ENCODE measurements at regions not wholly inside any gene's neighbourhood (a gene's known extent, or its start where the extent isn't known, plus 50 kb on each side); places are given as distances from the start of the nearest gene placed in this dataset.

DNA sequence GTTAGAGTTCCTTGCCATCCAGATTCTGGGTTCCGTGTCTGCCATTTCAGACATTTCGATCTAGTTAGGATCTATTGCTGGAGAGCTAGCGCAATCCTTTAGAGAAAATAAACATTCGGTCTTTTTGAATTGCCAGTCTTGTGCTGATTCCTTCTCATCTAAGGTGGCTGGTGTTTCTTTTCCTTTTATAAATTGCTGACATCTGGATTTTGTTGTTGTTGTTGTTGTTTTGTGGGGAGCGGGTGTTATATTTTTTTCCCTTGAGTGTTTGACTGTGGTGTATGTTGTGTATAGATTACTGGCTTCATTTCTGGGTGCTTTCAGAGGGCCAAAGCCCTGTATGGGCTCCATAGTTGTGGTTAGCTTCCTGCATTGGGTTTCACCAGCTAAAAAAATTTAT, 128.5 kb upstream of the LRP1B start:
- Histone ChIP-seq H3K27me3 (replicated peaks in 2 of 5; ENCODE audit: control insufficient read depth in 4 of 5, insufficient read depth in 5 of 5, low read length in 4 of 5) (peaks cover 0 to 36% (median 7%) of the 10 kb centered on the region in 5 experiments), H3K27ac (ENCODE audit: insufficient read depth in 1 of 2, low read depth in 1 of 2, low read length in 2 of 2, poor library complexity in 1 of 2, severe bottlenecking in 2 of 2) (no peak overlapping the region), H3K9me3 (ENCODE audit: control extremely low read depth in 1 of 5, control insufficient read depth in 4 of 5, insufficient read depth in 2 of 5, low read depth in 1 of 5, low read length in 4 of 5) (peaks cover 0 to 19% (median 3%) of the 10 kb centered on the region in 5 experiments), H3K36me3 (ENCODE audit: control insufficient read depth in 4 of 4, insufficient read depth in 4 of 4, low read length in 3 of 4) (no peaks in the 10 kb centered on the region), H3K4me3 (ENCODE audit: control insufficient read depth in 1 of 7, extremely low read depth in 1 of 7, insufficient read depth in 4 of 7, low read depth in 2 of 7, low read length in 6 of 7) (no peak overlapping the region), H3K4me1 (ENCODE audit: control extremely low read depth in 1 of 4, control insufficient read depth in 4 of 4, insufficient read depth in 4 of 4, low read length in 3 of 4) (peaks cover 0 to 4% (median 2%) of the 10 kb centered on the region in 4 experiments)
- WGBS (ENCODE audit: insufficient coverage) = 100% methylated on average over 4 of the region's 5 CpGs
- ChIA-PET CTCF (no interaction called here), POLR2A (interaction anchor here (1.0 kb wide), 1 partner anchor 72 kb away, joined by 3 read pairs; no protein-coding TSS in a partner anchor)
- no peak for DNase-seq

- CTCF ChIA-PET = no interaction called here
- POLR2A ChIA-PET = no interaction called here
- Histone ChIP-seq H3K4me1 (ENCODE audit: control extremely low read depth in 1 of 4, control insufficient read depth in 4 of 4, insufficient read depth in 4 of 4, low read length in 3 of 4) (peaks cover 0 to 11% (median 3%) of the 10 kb centered on the region in 4 experiments), H3K9me3 (ENCODE audit: control extremely low read depth in 1 of 5, control insufficient read depth in 4 of 5, insufficient read depth in 2 of 5, low read depth in 1 of 5, low read length in 4 of 5) (peaks cover 0 to 17% (median 0%) of the 10 kb centered on the region in 5 experiments), H3K27me3 (replicated peaks in 2 of 5; ENCODE audit: control insufficient read depth in 4 of 5, insufficient read depth in 5 of 5, low read length in 4 of 5) (peaks cover 0 to 36% (median 11%) of the 10 kb centered on the region in 5 experiments), H3K4me3 (ENCODE audit: control insufficient read depth in 1 of 7, extremely low read depth in 1 of 7, insufficient read depth in 4 of 7, low read depth in 2 of 7, low read length in 6 of 7) (no peak overlapping the region), H3K36me3 (ENCODE audit: control insufficient read depth in 4 of 4, insufficient read depth in 4 of 4, low read length in 3 of 4) (no peaks in the 10 kb centered on the region), H3K27ac (ENCODE audit: insufficient read depth in 1 of 2, low read depth in 1 of 2, low read length in 2 of 2, poor library complexity in 1 of 2, severe bottlenecking in 2 of 2) (no peak overlapping the region)
- DNase-seq = peak; percentile 32 to 85 (median 83)
- no CpG with 5 or more reads among the region's 1 CpG for WGBS (ENCODE audit: insufficient coverage)
Observed at GRCh38 chr2:142254031-142254430, 123.2 kb upstream of the LRP1B start.

GRCh38 chr2:142241016-142241415, 110.2 kb upstream of the LRP1B start:
- WGBS (ENCODE audit: insufficient coverage) = no CpG with 5 or more reads among the region's 2 CpGs
- Histone ChIP-seq H3K4me3 (ENCODE audit: control insufficient read depth in 1 of 7, extremely low read depth in 1 of 7, insufficient read depth in 4 of 7, low read depth in 2 of 7, low read length in 6 of 7) (no peak overlapping the region), H3K4me1 (ENCODE audit: control extremely low read depth in 1 of 4, control insufficient read depth in 4 of 4, insufficient read depth in 4 of 4, low read length in 3 of 4) (no peaks in the 10 kb centered on the region), H3K36me3 (ENCODE audit: control insufficient read depth in 4 of 4, insufficient read depth in 4 of 4, low read length in 3 of 4) (no peaks in the 10 kb centered on the region), H3K27ac (ENCODE audit: insufficient read depth in 1 of 2, low read depth in 1 of 2, low read length in 2 of 2, poor library complexity in 1 of 2, severe bottlenecking in 2 of 2) (no peak overlapping the region), H3K9me3 (ENCODE audit: control extremely low read depth in 1 of 5, control insufficient read depth in 4 of 5, insufficient read depth in 2 of 5, low read depth in 1 of 5, low read length in 4 of 5) (no peaks in the 10 kb centered on the region), H3K27me3 (replicated peaks in 2 of 5; ENCODE audit: control insufficient read depth in 4 of 5, insufficient read depth in 5 of 5, low read length in 4 of 5) (peaks cover 0 to 2% (median 0%) of the 10 kb centered on the region in 5 experiments)
- CTCF ChIA-PET = no interaction called here
- POLR2A ChIA-PET = no interaction called here
- no peak for DNase-seq

GRCh38 chr2:142236181-142236580, 105.4 kb upstream of the LRP1B start:
- no peak for DNase-seq
- Histone ChIP-seq H3K9me3 (ENCODE audit: control extremely low read depth in 1 of 5, control insufficient read depth in 4 of 5, insufficient read depth in 2 of 5, low read depth in 1 of 5, low read length in 4 of 5) (peaks cover 0 to 2% (median 0%) of the 10 kb centered on the region in 5 experiments), H3K27me3 (replicated peaks in 2 of 5; ENCODE audit: control insufficient read depth in 4 of 5, insufficient read depth in 5 of 5, low read length in 4 of 5) (no peaks in the 10 kb centered on the region), H3K4me3 (ENCODE audit: control insufficient read depth in 1 of 7, extremely low read depth in 1 of 7, insufficient read depth in 4 of 7, low read depth in 2 of 7, low read length in 6 of 7) (no peak overlapping the region), H3K4me1 (ENCODE audit: control extremely low read depth in 1 of 4, control insufficient read depth in 4 of 4, insufficient read depth in 4 of 4, low read length in 3 of 4) (no peaks in the 10 kb centered on the region), H3K36me3 (ENCODE audit: control insufficient read depth in 4 of 4, insufficient read depth in 4 of 4, low read length in 3 of 4) (no peaks in the 10 kb centered on the region), H3K27ac (ENCODE audit: insufficient read depth in 1 of 2, low read depth in 1 of 2, low read length in 2 of 2, poor library complexity in 1 of 2, severe bottlenecking in 2 of 2) (no peak overlapping the region)
- POLR2A ChIA-PET = no interaction called here
- CTCF ChIA-PET = no interaction called here
- no CpG with 5 or more reads among the region's 2 CpGs for WGBS (ENCODE audit: insufficient coverage)

- WGBS (ENCODE audit: insufficient coverage) = 83% methylated on average over 1 of the region's 3 CpGs
- peaks cover 0 to 2% (median 0%) of the 10 kb centered on the region in 5 experiments for H3K9me3 ChIP-seq (ENCODE audit: control extremely low read depth in 1 of 5, control insufficient read depth in 4 of 5, insufficient read depth in 2 of 5, low read depth in 1 of 5, low read length in 4 of 5)
- no peaks in the 10 kb centered on the region for H3K36me3 ChIP-seq (ENCODE audit: control insufficient read depth in 4 of 4, insufficient read depth in 4 of 4, low read length in 3 of 4)
- H3K4me1 ChIP-seq (ENCODE audit: control extremely low read depth in 1 of 4, control insufficient read depth in 4 of 4, insufficient read depth in 4 of 4, low read length in 3 of 4) = no peaks in the 10 kb centered on the region
- CTCF ChIA-PET = no interaction called here
- no peak overlapping the region for H3K4me3 ChIP-seq (ENCODE audit: control insufficient read depth in 1 of 7, extremely low read depth in 1 of 7, insufficient read depth in 4 of 7, low read depth in 2 of 7, low read length in 6 of 7)
- no peaks in the 10 kb centered on the region for H3K27me3 ChIP-seq (replicated peaks in 2 of 5; ENCODE audit: control insufficient read depth in 4 of 5, insufficient read depth in 5 of 5, low read length in 4 of 5)
- POLR2A ChIA-PET = no interaction called here
- H3K27ac ChIP-seq (ENCODE audit: insufficient read depth in 1 of 2, low read depth in 1 of 2, low read length in 2 of 2, poor library complexity in 1 of 2, severe bottlenecking in 2 of 2) = no peak overlapping the region
- DNase-seq = no peak
Observed at GRCh38 chr2:142234741-142235140, 103.9 kb upstream of the LRP1B start.

GRCh38 chr2:142223309-142223708, 92.5 kb upstream of the LRP1B start:
- H3K27me3 ChIP-seq (replicated peaks in 2 of 5; ENCODE audit: control insufficient read depth in 4 of 5, insufficient read depth in 5 of 5, low read length in 4 of 5) = no peaks in the 10 kb centered on the region
- H3K4me1 ChIP-seq (ENCODE audit: control extremely low read depth in 1 of 4, control insufficient read depth in 4 of 4, insufficient read depth in 4 of 4, low read length in 3 of 4) = peaks cover 0 to 2% (median 0%) of the 10 kb centered on the region in 4 experiments
- H3K27ac ChIP-seq (ENCODE audit: insufficient read depth in 1 of 2, low read depth in 1 of 2, low read length in 2 of 2, poor library complexity in 1 of 2, severe bottlenecking in 2 of 2) = no peak overlapping the region
- ChIA-PET CTCF (no interaction called here), POLR2A (no interaction called here)
- no peaks in the 10 kb centered on the region for H3K9me3 ChIP-seq (ENCODE audit: control extremely low read depth in 1 of 5, control insufficient read depth in 4 of 5, insufficient read depth in 2 of 5, low read depth in 1 of 5, low read length in 4 of 5)
- H3K36me3 ChIP-seq (ENCODE audit: control insufficient read depth in 4 of 4, insufficient read depth in 4 of 4, low read length in 3 of 4) = no peaks in the 10 kb centered on the region
- no peak overlapping the region for H3K4me3 ChIP-seq (ENCODE audit: control insufficient read depth in 1 of 7, extremely low read depth in 1 of 7, insufficient read depth in 4 of 7, low read depth in 2 of 7, low read length in 6 of 7)
- no peak for DNase-seq

- H3K9me3 ChIP-seq (ENCODE audit: control extremely low read depth in 1 of 5, control insufficient read depth in 4 of 5, insufficient read depth in 2 of 5, low read depth in 1 of 5, low read length in 4 of 5) = no peaks in the 10 kb centered on the region
- DNase-seq = no peak
- ChIA-PET CTCF (no interaction called here), POLR2A (no interaction called here)
- no peaks in the 10 kb centered on the region for H3K36me3 ChIP-seq (ENCODE audit: control insufficient read depth in 4 of 4, insufficient read depth in 4 of 4, low read length in 3 of 4)
- no CpG with 5 or more reads among the region's 1 CpG for WGBS (ENCODE audit: insufficient coverage)
- peaks cover 0 to 2% (median 0%) of the 10 kb centered on the region in 4 experiments for H3K4me1 ChIP-seq (ENCODE audit: control extremely low read depth in 1 of 4, control insufficient read depth in 4 of 4, insufficient read depth in 4 of 4, low read length in 3 of 4)
- no peak overlapping the region for H3K27ac ChIP-seq (ENCODE audit: insufficient read depth in 1 of 2, low read depth in 1 of 2, low read length in 2 of 2, poor library complexity in 1 of 2, severe bottlenecking in 2 of 2)
- H3K27me3 ChIP-seq (replicated peaks in 2 of 5; ENCODE audit: control insufficient read depth in 4 of 5, insufficient read depth in 5 of 5, low read length in 4 of 5) = no peaks in the 10 kb centered on the region
- H3K4me3 ChIP-seq (ENCODE audit: control insufficient read depth in 1 of 7, extremely low read depth in 1 of 7, insufficient read depth in 4 of 7, low read depth in 2 of 7, low read length in 6 of 7) = no peak overlapping the region
Observed at GRCh38 chr2:142222715-142223114, 91.9 kb upstream of the LRP1B start.
